ENCODE measurements at regions not wholly inside any gene's neighbourhood (a gene's known extent, or its start where the extent isn't known, plus 50 kb on each side); places are given as distances from the start of the nearest gene placed in this dataset.

GRCh38 chr14:27079716-27080115 lies 481.9 kb upstream of the NOVA1 start:
- no CpG with 5 or more reads among the region's 1 CpG for WGBS (ENCODE audit: extremely low coverage, insufficient coverage, insufficient read length)

GRCh38 chr14:27085500-27085899 lies 487.7 kb upstream of the NOVA1 start:
- Histone ChIP-seq H3K9ac (ENCODE audit: low read length) (no peak overlapping the region), H3K23ac (ENCODE audit: low read length) (no peak overlapping the region), H4K91ac (ENCODE audit: low read depth, low read length) (no peak overlapping the region), H3K4ac (ENCODE audit: low read depth, low read length) (no peak overlapping the region), H3K27ac (ENCODE audit: low read depth, low read length) (no peak overlapping the region), H3K4me2 (ENCODE audit: low read length) (no peak overlapping the region), H2BK12ac (ENCODE audit: low read length) (no peak overlapping the region), H3K14ac (ENCODE audit: low read length) (no peak overlapping the region), H3K79me1 (ENCODE audit: low read length) (no peaks in the 10 kb centered on the region), H4K8ac (ENCODE audit: low read depth, low read length) (no peak overlapping the region), H3K36me3 (ENCODE audit: control insufficient read depth in 1 of 2, insufficient read depth in 2 of 2, low read length in 2 of 2) (no peaks in the 10 kb centered on the region), H3K4me1 (ENCODE audit: control insufficient read depth in 1 of 2, insufficient read depth in 2 of 2, low read length in 2 of 2) (no peaks in the 10 kb centered on the region), H2BK120ac (ENCODE audit: insufficient read depth, low read length, poor library complexity) (no peak overlapping the region), H4K12ac (ENCODE audit: low read depth, low read length) (no peak overlapping the region), H3K18ac (ENCODE audit: low read length) (no peak overlapping the region), H2AFZ (ENCODE audit: insufficient read depth, low read length, poor library complexity) (no peak overlapping the region), H3K27me3 (ENCODE audit: insufficient read depth, low read length) (no peaks in the 10 kb centered on the region), H3K4me3 (ENCODE audit: low read depth, low read length) (no peak overlapping the region), H2AK5ac (ENCODE audit: low read length) (no peak overlapping the region), H3K79me2 (ENCODE audit: control insufficient read depth, insufficient read depth, low read length, poor library complexity) (no peaks in the 10 kb centered on the region), H3K9me3 (ENCODE audit: insufficient read depth, low read depth, low read length) (no peaks in the 10 kb centered on the region), H2BK5ac (ENCODE audit: low read depth, low read length, poor library complexity) (no peak overlapping the region)
- DNase-seq = no peak
- WGBS (ENCODE audit: extremely low coverage, insufficient coverage, insufficient read length) = no CpG with 5 or more reads among the region's 3 CpGs

More at GRCh38 chr14:27079716-27080115, 481.9 kb upstream of the NOVA1 start:
- Histone ChIP-seq H3K9me3 (ENCODE audit: insufficient read depth, low read depth, low read length) (no peaks in the 10 kb centered on the region), H3K36me3 (ENCODE audit: control insufficient read depth in 1 of 2, insufficient read depth in 2 of 2, low read length in 2 of 2) (no peaks in the 10 kb centered on the region), H2BK5ac (ENCODE audit: low read depth, low read length, poor library complexity) (no peak overlapping the region), H2AK5ac (ENCODE audit: low read length) (no peak overlapping the region), H3K79me1 (ENCODE audit: low read length) (no peaks in the 10 kb centered on the region), H3K27me3 (ENCODE audit: insufficient read depth, low read length) (no peaks in the 10 kb centered on the region), H3K4me3 (ENCODE audit: low read depth, low read length) (no peak overlapping the region), H3K4me2 (ENCODE audit: low read length) (no peak overlapping the region), H3K23ac (ENCODE audit: low read length) (no peak overlapping the region), H2BK12ac (ENCODE audit: low read length) (no peak overlapping the region), H3K14ac (ENCODE audit: low read length) (no peak overlapping the region), H3K27ac (ENCODE audit: low read depth, low read length) (no peak overlapping the region), H3K79me2 (ENCODE audit: control insufficient read depth, insufficient read depth, low read length, poor library complexity) (no peaks in the 10 kb centered on the region), H3K4ac (ENCODE audit: low read depth, low read length) (no peak overlapping the region), H2BK120ac (ENCODE audit: insufficient read depth, low read length, poor library complexity) (no peak overlapping the region), H3K4me1 (ENCODE audit: control insufficient read depth in 1 of 2, insufficient read depth in 2 of 2, low read length in 2 of 2) (no peaks in the 10 kb centered on the region), H4K91ac (ENCODE audit: low read depth, low read length) (no peak overlapping the region), H3K18ac (ENCODE audit: low read length) (no peak overlapping the region), H3K9ac (ENCODE audit: low read length) (no peak overlapping the region), H2AFZ (ENCODE audit: insufficient read depth, low read length, poor library complexity) (no peak overlapping the region), H4K12ac (ENCODE audit: low read depth, low read length) (no peak overlapping the region), H4K8ac (ENCODE audit: low read depth, low read length) (no peak overlapping the region)
- DNase-seq = no peak

- Histone ChIP-seq H3K23ac (ENCODE audit: low read length) (no peak overlapping the region), H2AFZ (ENCODE audit: insufficient read depth, low read length, poor library complexity) (no peak overlapping the region), H3K27me3 (ENCODE audit: insufficient read depth, low read length) (no peaks in the 10 kb centered on the region), H3K18ac (ENCODE audit: low read length) (no peak overlapping the region), H4K12ac (ENCODE audit: low read depth, low read length) (no peak overlapping the region), H2BK12ac (ENCODE audit: low read length) (no peak overlapping the region), H3K9me3 (ENCODE audit: insufficient read depth, low read depth, low read length) (no peaks in the 10 kb centered on the region), H4K91ac (ENCODE audit: low read depth, low read length) (no peak overlapping the region), H3K79me2 (ENCODE audit: control insufficient read depth, insufficient read depth, low read length, poor library complexity) (no peaks in the 10 kb centered on the region), H2AK5ac (ENCODE audit: low read length) (no peak overlapping the region), H3K4me3 (ENCODE audit: low read depth, low read length) (no peak overlapping the region), H2BK5ac (ENCODE audit: low read depth, low read length, poor library complexity) (no peak overlapping the region), H2BK120ac (ENCODE audit: insufficient read depth, low read length, poor library complexity) (no peak overlapping the region), H3K79me1 (ENCODE audit: low read length) (no peaks in the 10 kb centered on the region), H3K4me1 (ENCODE audit: control insufficient read depth in 1 of 2, insufficient read depth in 2 of 2, low read length in 2 of 2) (no peaks in the 10 kb centered on the region), H3K4ac (ENCODE audit: low read depth, low read length) (no peak overlapping the region), H3K9ac (ENCODE audit: low read length) (no peak overlapping the region), H3K27ac (ENCODE audit: low read depth, low read length) (no peak overlapping the region), H3K36me3 (ENCODE audit: control insufficient read depth in 1 of 2, insufficient read depth in 2 of 2, low read length in 2 of 2) (no peaks in the 10 kb centered on the region), H3K14ac (ENCODE audit: low read length) (no peak overlapping the region), H4K8ac (ENCODE audit: low read depth, low read length) (no peak overlapping the region), H3K4me2 (ENCODE audit: low read length) (no peak overlapping the region)
- no peak for DNase-seq
- no CpG with 5 or more reads among the region's 3 CpGs for WGBS (ENCODE audit: extremely low coverage, insufficient coverage, insufficient read length)
Measured at GRCh38 chr14:27090716-27091115, 492.9 kb upstream of the NOVA1 start.

- H3K23ac ChIP-seq (ENCODE audit: low read length) = no peak overlapping the region
- H3K79me2 ChIP-seq (ENCODE audit: control insufficient read depth, insufficient read depth, low read length, poor library complexity) = no peaks in the 10 kb centered on the region
- H3K27ac ChIP-seq (ENCODE audit: low read depth, low read length) = no peak overlapping the region
- H3K4me3 ChIP-seq (ENCODE audit: low read depth, low read length) = no peak overlapping the region
- no peak overlapping the region for H4K8ac ChIP-seq (ENCODE audit: low read depth, low read length)
- H4K91ac ChIP-seq (ENCODE audit: low read depth, low read length) = no peak overlapping the region
- no peak overlapping the region for H4K12ac ChIP-seq (ENCODE audit: low read depth, low read length)
- no peaks in the 10 kb centered on the region for H3K36me3 ChIP-seq (ENCODE audit: control insufficient read depth in 1 of 2, insufficient read depth in 2 of 2, low read length in 2 of 2)
- H2AFZ ChIP-seq (ENCODE audit: insufficient read depth, low read length, poor library complexity) = no peak overlapping the region
- H3K4ac ChIP-seq (ENCODE audit: low read depth, low read length) = no peak overlapping the region
- no peak overlapping the region for H2AK5ac ChIP-seq (ENCODE audit: low read length)
- no peak overlapping the region for H3K9ac ChIP-seq (ENCODE audit: low read length)
- H3K27me3 ChIP-seq (ENCODE audit: insufficient read depth, low read length) = no peaks in the 10 kb centered on the region
- no peak overlapping the region for H2BK120ac ChIP-seq (ENCODE audit: insufficient read depth, low read length, poor library complexity)
- H3K79me1 ChIP-seq (ENCODE audit: low read length) = no peaks in the 10 kb centered on the region
- no peak overlapping the region for H3K18ac ChIP-seq (ENCODE audit: low read length)
- no peaks in the 10 kb centered on the region for H3K9me3 ChIP-seq (ENCODE audit: insufficient read depth, low read depth, low read length)
- WGBS (ENCODE audit: extremely low coverage, insufficient coverage, insufficient read length) = no CpG with 5 or more reads among the region's 5 CpGs
- no peak overlapping the region for H2BK5ac ChIP-seq (ENCODE audit: low read depth, low read length, poor library complexity)
- no peak for DNase-seq
- no peak overlapping the region for H3K14ac ChIP-seq (ENCODE audit: low read length)
- H3K4me2 ChIP-seq (ENCODE audit: low read length) = no peak overlapping the region
- no peak overlapping the region for H2BK12ac ChIP-seq (ENCODE audit: low read length)
- H3K4me1 ChIP-seq (ENCODE audit: control insufficient read depth in 1 of 2, insufficient read depth in 2 of 2, low read length in 2 of 2) = no peaks in the 10 kb centered on the region
Measured at GRCh38 chr14:27091973-27092372, 494.1 kb upstream of the NOVA1 start.
